ENCODE measurements at regions not wholly inside any gene's neighbourhood (a gene's known extent, or its start where the extent isn't known, plus 50 kb on each side); places are given as distances from the start of the nearest gene placed in this dataset.
"Not testable (repeated sequence)": the region's sequence is repeated elsewhere in the genome, so short reads cannot be mapped to it uniquely, and the experiment has no call there.

GRCh38 chr2:397521-397920 lies 109.6 kb upstream of the ALKAL2 start:
- DNase-seq (ENCODE audit: low read depth in 2 of 2), result no peak

DNA sequence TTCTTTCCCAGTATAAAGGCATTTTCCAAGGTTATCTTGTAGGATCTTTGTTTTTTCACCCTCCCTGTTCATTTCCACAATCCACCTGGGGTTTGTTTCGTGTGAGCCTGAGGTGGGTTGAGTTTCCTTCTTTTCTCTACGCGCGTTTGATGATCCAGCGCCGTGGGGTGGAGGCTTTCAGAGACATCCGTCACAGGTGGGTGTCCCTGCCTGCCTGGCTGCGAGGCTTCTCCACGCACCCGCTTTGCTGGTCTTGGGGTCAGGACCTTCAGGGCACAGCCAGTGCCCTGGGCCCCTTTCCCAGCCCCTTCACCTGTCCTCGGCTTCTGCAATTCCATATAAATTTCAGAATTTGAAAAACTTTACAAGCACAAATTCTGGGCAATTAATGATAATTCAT lies 109.0 kb upstream of the ALKAL2 start:
- DNase-seq (ENCODE audit: low read depth in 2 of 2), result no peak

- DNase-seq (ENCODE audit: low read depth in 2 of 2), result no peak
Measured at GRCh38 chr2:395886-396285, 108.0 kb upstream of the ALKAL2 start.

GRCh38 chr2:393711-394696 lies 106.1 kb upstream of the ALKAL2 start:
- peak; percentile 12 to 21 for DNase-seq (ENCODE audit: low read depth in 2 of 2)

DNA sequence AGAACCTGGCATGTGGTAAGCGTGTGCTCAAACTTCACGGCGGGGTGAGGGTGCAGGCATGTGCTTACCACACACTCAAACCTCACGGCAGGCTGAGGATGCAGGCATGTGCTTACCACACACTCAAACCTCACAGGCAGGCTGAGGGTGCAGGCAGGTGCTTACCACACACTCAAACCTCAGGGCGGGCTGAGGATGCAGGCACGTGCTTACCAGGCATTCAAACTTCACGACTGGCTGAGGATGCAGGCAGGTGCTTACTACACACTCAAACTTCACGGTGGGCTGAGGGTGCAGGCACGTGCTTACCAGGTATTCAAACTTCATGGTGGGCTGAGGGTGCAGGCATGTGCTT lies 105.0 kb upstream of the ALKAL2 start:
- no peak for DNase-seq (ENCODE audit: low read depth in 2 of 2)

GRCh38 chr2:392181-392925 lies 104.5 kb upstream of the ALKAL2 start:
- no peak for DNase-seq (ENCODE audit: low read depth in 2 of 2)

GRCh38 chr2:391696-392095 lies 103.8 kb upstream of the ALKAL2 start:
- no peak for DNase-seq (ENCODE audit: low read depth in 2 of 2)

DNA sequence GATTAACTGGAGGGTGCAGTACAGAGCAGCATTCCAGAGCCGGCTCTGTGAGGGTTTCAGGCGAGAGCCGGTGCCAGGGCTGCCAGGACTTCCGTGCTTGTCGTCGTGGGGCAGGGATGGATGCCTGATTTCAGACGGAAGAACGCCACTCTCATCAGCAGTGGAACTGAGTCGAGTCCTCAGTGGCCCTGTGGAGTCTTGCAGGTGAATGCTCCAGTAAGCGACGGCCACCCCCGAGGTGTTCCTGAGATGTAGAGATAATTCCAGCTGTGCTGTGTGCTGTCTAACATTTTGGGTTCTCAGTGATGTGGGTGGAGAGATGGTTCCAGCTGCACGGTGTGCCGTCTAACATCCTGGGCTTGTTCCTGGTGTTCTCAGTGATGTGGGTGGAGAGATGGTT lies 103.1 kb upstream of the ALKAL2 start:
- DNase-seq (ENCODE audit: low read depth in 2 of 2), result no peak

DNA sequence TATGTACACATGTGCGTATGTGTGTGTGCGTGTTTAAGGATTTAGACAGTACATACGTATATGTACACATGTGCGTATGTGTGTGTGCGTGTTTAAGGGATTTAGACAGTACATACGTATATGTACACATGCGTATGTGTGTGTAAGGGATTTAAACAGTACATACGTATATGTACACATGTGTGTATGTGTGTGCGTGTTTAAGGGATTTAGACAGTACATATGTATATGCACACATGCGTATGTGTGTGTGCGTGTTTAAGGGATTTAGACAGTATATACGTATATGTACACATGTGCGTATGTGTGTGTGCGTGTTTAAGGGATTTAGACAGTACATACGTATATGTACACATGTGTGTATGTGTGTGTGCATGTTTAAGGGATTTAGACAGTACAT lies 102.1 kb upstream of the ALKAL2 start:
- DNase-seq (ENCODE audit: low read depth in 2 of 2), result not testable (repeated sequence)

DNA sequence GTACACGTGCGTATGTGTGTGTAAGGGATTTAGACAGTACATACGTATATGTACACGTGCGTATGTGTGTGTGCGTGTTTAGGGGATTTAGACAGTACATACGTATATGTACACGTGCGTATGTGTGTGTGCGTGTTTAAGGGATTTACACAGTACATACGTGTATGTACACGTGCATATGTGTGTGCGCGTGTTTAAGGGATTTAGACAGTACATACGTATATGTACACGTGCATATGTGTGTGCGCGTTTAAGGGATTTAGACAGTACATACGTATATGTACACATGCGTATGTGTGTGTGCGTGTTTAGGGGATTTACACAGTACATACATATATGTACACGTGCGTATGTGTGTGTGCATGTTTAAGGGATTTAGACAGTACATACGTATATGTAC lies 100.9 kb upstream of the ALKAL2 start:
- DNase-seq (ENCODE audit: low read depth in 2 of 2), result not testable (repeated sequence)

- no peak for DNase-seq (ENCODE audit: low read depth in 2 of 2)
Measured at GRCh38 chr2:387980-388421, 100.1 kb upstream of the ALKAL2 start.

DNA sequence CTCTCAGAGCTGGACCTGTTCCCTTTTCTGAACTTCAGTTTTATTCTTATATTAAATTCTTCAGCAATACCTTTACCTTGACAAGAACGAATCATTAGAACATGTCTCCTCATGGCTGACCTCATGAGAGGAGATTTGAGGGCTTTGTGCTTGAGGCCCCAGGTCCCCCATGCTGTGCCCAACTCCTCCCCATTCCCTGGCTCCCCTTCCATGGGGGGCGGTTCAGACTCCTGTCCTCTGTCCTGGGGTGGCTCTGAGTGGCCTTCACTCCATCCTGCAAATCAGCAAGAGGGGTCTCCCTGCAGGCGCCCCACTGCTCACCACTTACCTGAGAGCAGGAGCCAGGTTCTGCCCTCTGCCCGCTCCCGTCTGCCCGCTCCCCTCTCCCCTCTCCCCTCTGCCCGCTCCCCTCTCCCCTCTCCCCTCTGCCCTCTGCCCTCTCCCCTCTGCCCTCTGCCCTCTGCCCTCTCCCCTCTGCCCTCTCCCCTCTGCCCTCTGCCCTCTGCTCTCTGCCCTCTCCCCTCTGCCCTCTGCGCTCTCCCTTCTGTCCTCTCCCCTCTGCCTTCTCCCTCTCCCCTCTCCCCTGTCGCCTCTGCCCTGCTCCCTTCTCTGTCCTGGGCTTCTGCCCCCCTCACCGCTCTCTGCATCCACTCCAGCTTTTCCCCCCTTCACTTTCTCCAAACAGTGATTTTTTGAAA lies 98.7 kb upstream of the ALKAL2 start:
- DNase-seq (ENCODE audit: low read depth in 2 of 2), result no peak

- DNase-seq (ENCODE audit: low read depth in 2 of 2), result no peak
Measured at GRCh38 chr2:385785-386184, 97.9 kb upstream of the ALKAL2 start.

GRCh38 chr2:385061-385460 lies 97.2 kb upstream of the ALKAL2 start:
- no peak for DNase-seq (ENCODE audit: low read depth in 2 of 2)

GRCh38 chr2:383888-384287 lies 96.0 kb upstream of the ALKAL2 start:
- DNase-seq (ENCODE audit: low read depth in 2 of 2), result no peak

DNA sequence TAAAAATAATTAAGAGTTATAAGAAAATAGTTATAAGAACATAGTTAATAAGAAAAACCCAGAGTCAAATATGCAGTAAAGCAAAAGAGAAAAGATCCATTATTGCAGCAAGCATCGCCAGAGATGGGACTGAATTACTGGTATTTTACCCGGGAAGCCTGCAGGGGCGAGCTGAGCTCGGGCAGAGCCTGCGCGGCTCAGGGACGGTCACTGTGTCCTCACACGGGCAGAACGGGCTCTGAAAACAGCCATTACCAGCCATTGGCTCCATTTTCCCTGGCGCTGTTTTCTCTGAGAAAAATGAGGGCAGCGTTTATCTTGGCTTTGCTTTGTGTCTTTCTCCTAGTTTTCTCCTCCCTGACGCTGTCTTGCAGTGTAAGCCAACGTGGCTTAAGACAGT lies 95.3 kb upstream of the ALKAL2 start:
- no peak for DNase-seq (ENCODE audit: low read depth in 2 of 2)

DNA sequence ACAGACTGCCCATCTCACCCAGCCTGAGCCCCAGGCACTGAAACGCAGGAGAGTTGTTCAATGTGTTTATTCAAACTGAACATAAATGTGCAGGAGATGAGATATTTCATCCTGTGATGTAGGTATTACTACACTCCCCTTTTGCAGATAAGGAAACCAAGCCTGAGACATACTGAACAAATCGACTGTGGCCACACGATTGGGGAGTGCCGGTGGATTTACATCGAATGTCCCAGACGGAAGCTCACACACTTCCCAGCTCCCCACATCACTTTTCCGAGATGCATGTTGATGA lies 94.8 kb upstream of the ALKAL2 start:
- no peak for DNase-seq (ENCODE audit: low read depth in 2 of 2)

GRCh38 chr2:381941-382727 lies 94.2 kb upstream of the ALKAL2 start:
- no peak for DNase-seq (ENCODE audit: low read depth in 2 of 2)

DNA sequence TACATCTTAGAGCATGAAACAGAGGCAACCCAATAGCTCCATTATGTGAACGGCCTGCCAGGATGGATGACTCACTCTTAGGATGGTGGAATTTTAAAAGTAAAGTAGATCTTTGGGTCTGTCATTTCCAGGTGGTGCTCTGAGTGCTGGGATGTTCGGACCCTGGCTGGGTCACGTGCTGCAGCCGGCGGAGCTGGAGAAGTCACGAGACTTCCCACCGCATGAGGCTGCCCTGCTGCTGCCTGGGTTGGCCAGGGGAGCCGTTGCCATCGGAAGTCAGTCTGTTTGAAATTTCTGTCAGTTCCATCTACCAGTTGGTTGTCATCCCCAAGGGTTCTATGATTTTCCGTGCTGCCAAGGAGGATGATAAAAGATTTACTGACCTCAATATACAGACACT lies 93.3 kb upstream of the ALKAL2 start:
- DNase-seq (ENCODE audit: low read depth in 2 of 2), result no peak

DNA sequence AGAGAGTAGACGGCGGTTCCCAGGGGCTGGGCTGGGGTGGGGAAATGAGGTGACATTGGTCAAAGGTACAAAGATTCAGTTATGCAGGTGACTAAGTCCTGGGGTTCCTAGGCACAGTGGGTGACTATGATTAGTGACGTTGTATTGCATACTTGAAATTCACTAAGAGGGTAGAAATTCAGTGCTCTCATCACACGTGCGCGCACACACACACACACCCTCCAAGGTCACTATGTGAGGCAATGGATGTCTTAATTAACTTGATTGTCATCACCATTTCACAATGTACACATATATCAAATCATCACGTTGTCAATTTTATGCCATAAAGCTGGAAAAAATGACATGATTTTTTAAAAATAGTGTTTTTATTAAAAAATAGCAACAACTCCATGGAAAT lies 92.9 kb upstream of the ALKAL2 start:
- DNase-seq (ENCODE audit: low read depth in 2 of 2), result no peak

DNA sequence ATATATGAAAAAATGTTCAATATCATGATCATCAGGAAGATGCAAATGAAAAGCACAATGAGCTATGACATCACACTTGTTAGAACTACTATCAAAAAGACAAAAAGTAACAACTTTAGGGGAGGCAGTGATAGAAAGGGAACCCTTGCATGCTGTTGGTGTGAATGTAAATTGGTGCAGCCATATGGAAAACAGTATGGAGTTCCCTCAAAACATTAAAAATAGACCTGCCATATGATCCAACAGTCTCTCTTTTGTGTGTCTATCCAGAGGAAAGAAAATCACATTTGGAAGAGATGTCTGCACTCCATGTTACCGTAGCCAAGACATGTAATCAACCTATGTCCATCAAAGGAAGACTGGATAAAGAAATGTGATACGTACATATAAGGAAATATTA lies 92.3 kb upstream of the ALKAL2 start:
- no peak for DNase-seq (ENCODE audit: low read depth in 2 of 2)

DNA sequence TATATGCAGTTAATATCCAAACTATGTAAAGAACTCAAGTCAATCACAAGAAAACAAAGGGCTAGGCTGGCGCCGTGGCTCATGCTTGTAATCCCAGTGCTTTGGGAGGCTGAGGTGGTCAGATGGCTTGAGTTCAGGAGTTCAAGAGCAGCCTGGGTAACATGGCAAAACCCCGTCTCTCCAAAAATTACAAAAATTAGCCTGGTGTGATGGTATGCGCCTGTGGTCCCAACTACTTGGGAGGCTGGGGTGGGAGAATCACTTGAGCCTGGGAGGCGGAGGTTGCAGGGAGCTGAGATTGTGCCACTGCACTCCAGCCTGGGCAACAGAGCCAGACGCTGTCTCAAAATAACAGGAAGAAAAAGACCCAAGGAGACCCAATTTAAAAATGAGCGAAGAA lies 91.9 kb upstream of the ALKAL2 start:
- DNase-seq (ENCODE audit: low read depth in 2 of 2), result no peak

Data from stimulated activated CD4-positive, alpha-beta T cell treated with anti-CD3 and anti-CD28 coated beads, Interleukin-1b, Interleukin-23, amount 100 ng/mL, for 1 hour (primary cell).